A673 (cell line): ENCODE measurements at regions not wholly inside any gene's neighbourhood (a gene's known extent, or its start where the extent isn't known, plus 50 kb on each side); places are given as distances from the start of the nearest gene placed in this dataset.

Experiments used
- BruUV-seq: library from RNA; stranded (reverse); fragments of 400-500 nt; replicated peaks from 2 replicates; lab custom pipeline; 2021; lab: Mats Ljungman, UMichigan
- CTCF ChIA-PET: fragments of 300-600 bp; sonication (Branson Sonifier 250); formaldehyde crosslinking; loops from one replicate; lab custom pipeline; 2022; ENCODE audit warnings: antibody characterized with exemption; lab: Charles Lee
- POLR2A ChIA-PET: fragments of 300-600 bp; sonication (Branson Sonifier 250); formaldehyde crosslinking; loops from one replicate; lab custom pipeline; 2022; ENCODE audit warnings: antibody characterized with exemption; ENCODE audit not compliant: low non-redundant PET; lab: Charles Lee
- DNase-seq: peaks from one replicate; pipeline ENCODE4 v3.0.0-alpha.2; 2015; ENCODE audit warnings: low spot score
- H3K27ac ChIP-seq: fragments of 200-600 bp; sonication (generic); 2 replicates; pipeline ENCODE4 v1.5.1; 2016; ENCODE audit warnings: mixed run types, low read depth, mild to moderate bottlenecking, mixed read lengths, antibody characterized with exemption, low read length; ENCODE audit not compliant: poor library complexity, severe bottlenecking
- H3K27me3 ChIP-seq: fragments of 200-600 bp; sonication (generic); replicated peaks from 2 replicates; pipeline ENCODE4 v1.6.1; 2017; ENCODE audit warnings: mixed run types, low read depth, mild to moderate bottlenecking, mixed read lengths, antibody characterized with exemption, low read length; ENCODE audit not compliant: insufficient read depth, poor library complexity
- H3K36me3 ChIP-seq: fragments of 200-600 bp; sonication (generic); 2 replicates; pipeline ENCODE4 v1.6.1; 2016; ENCODE audit warnings: mixed run types, mild to moderate bottlenecking, mixed read lengths, antibody characterized with exemption, low read length; ENCODE audit not compliant: insufficient read depth, poor library complexity, severe bottlenecking
- H3K4me1 ChIP-seq: fragments of 200-600 bp; sonication (generic); 2 replicates; pipeline ENCODE4 v1.6.1; 2017; ENCODE audit warnings: mixed run types, mild to moderate bottlenecking, mixed read lengths, antibody characterized with exemption, low read length; ENCODE audit not compliant: insufficient read depth, poor library complexity, severe bottlenecking
- H3K4me3 ChIP-seq: fragments of 200-600 bp; sonication (generic); 2 replicates; pipeline ENCODE4 v1.5.1; 2016; ENCODE audit warnings: low read depth, mixed run types, mild to moderate bottlenecking, mixed read lengths, low read length; ENCODE audit not compliant: poor library complexity, severe bottlenecking
- H3K9me3 ChIP-seq: fragments of 200-600 bp; sonication (generic); 2 replicates; pipeline ENCODE4 v1.6.1; 2016; ENCODE audit warnings: mixed run types, low read depth, mild to moderate bottlenecking, mixed read lengths, antibody characterized with exemption, low read length; ENCODE audit not compliant: poor library complexity, severe bottlenecking
- CTCF ChIP-seq: fragments of 300-800, 200-600 bp; sonication (generic); conservative IDR thresholded peaks from 2 replicates; pipeline ENCODE4 v1.5.1; 2017; ENCODE audit warnings: low read depth, mild to moderate bottlenecking, antibody characterized with exemption, low read length, moderate library complexity, mixed read lengths
- EZH2 ChIP-seq: fragments of 200-600 bp; sonication (generic); IDR thresholded peaks from 2 replicates; pipeline ENCODE4 v1.6.1; 2017; ENCODE audit warnings: borderline replicate concordance, low read depth, mild to moderate bottlenecking, mixed read lengths, antibody characterized with exemption, low read length; ENCODE audit not compliant: poor library complexity, severe bottlenecking
- intact Hi-C: fragments of 100-400 bp; cut with micrococcal nuclease; formaldehyde crosslinking; loops from one replicate; pipeline ENCODE4 v1.10.0; 2022; ENCODE audit not compliant: unreplicated experiment

- H3K27me3 ChIP-seq = no peaks in the 10 kb centered on the region
- TF ChIP-seq CTCF (no peak), EZH2 (no peak)
- H3K4me3 ChIP-seq = no peak overlapping the region
- DNase-seq = no peak
- no TSS peak for BruUV-seq
- H3K27ac ChIP-seq = no peak overlapping the region
- H3K9me3 ChIP-seq = no peaks in the 10 kb centered on the region
- POLR2A ChIA-PET = no interaction called here
- H3K36me3 ChIP-seq = no peaks in the 10 kb centered on the region
- intact Hi-C loops = no loop called here
- H3K4me1 ChIP-seq = no peaks in the 10 kb centered on the region
- CTCF ChIA-PET = no interaction called here
Observed at GRCh38 chr14:73796415-73796814, 55.2 kb upstream of the PTGR2 start.

GRCh38 chr14:73795974-73796373 is 55.7 kb upstream of the PTGR2 start:
- CTCF ChIA-PET = no interaction called here
- intact Hi-C loops = no loop called here
- Histone ChIP-seq H3K27ac (no peak overlapping the region), H3K27me3 (no peaks in the 10 kb centered on the region), H3K4me3 (no peak overlapping the region), H3K4me1 (no peaks in the 10 kb centered on the region), H3K9me3 (no peaks in the 10 kb centered on the region), H3K36me3 (no peaks in the 10 kb centered on the region)
- no TSS peak for BruUV-seq
- POLR2A ChIA-PET = no interaction called here
- TF ChIP-seq CTCF (no peak), EZH2 (no peak)
- no peak for DNase-seq

DNA sequence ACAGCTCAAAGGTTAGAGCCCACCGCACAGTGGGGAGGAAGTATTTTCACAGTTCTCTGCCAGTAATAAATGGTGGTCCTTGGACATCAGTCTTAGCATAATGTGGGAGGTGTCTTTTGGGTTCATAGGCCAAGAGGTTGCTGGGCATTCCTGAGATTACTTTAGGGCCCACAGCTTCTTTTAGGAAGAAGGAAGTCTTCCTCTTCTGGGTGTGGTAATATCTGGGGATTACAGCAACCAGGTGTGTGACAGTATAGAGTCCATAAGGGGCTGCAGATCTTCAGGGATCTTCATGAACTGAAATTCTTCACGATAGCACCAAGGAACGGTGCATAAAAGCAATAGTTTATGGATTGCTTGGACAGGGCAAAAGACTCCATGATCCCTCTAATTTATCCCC is 56.2 kb upstream of the PTGR2 start:
- CTCF ChIA-PET = no interaction called here
- Histone ChIP-seq H3K27ac (no peak overlapping the region), H3K9me3 (no peaks in the 10 kb centered on the region), H3K36me3 (no peaks in the 10 kb centered on the region), H3K27me3 (no peaks in the 10 kb centered on the region), H3K4me3 (no peak overlapping the region), H3K4me1 (no peaks in the 10 kb centered on the region)
- intact Hi-C loops = no loop called here
- POLR2A ChIA-PET = no interaction called here
- DNase-seq = no peak
- BruUV-seq = no TSS peak
- TF ChIP-seq CTCF = no peak
- no peak for TF ChIP-seq EZH2
